ENCODE measurements at regions not wholly inside any gene's neighbourhood (a gene's known extent, or its start where the extent isn't known, plus 50 kb on each side); places are given as distances from the start of the nearest gene placed in this dataset.

DNA sequence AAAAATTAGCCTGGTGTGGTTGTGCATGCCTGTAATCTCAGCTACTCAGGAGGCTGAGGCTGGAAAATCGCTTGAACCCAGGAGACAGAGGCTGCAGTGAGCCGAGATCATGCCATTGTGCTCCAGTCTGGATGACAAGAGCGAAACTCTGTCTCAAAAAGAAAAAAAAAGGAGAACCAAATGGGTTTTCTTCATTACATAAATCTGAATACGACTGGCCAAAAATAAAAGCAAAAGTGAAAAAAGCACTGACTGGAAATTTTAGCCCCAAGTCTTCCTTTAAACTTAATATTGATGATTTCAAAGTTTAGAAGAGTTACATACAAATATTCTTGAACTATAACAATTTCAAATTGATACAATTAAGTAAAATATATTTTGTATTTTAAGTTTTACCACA, 249.5 kb upstream of the STARD13 start:
- H3K27ac ChIP-seq (ENCODE audit: low read depth, low read length): no peak overlapping the region
- H3K27me3 ChIP-seq (ENCODE audit: insufficient read depth, low read length): no peaks in the 10 kb centered on the region
- H3K27ac Mint-ChIP-seq: no peak overlapping the region
- DNase-seq: no peak
- H3K27me3 Mint-ChIP-seq: peaks cover 2 to 3% of the 10 kb centered on the region in 2 donors
- H3K9me3 ChIP-seq (ENCODE audit: control insufficient read depth in 1 of 2, low read length in 2 of 2): no peaks in the 10 kb centered on the region
- H3K4me1 ChIP-seq (ENCODE audit: insufficient read depth, low read length): peaks cover 1% of the 10 kb centered on the region
- H3K4me1 Mint-ChIP-seq: peaks cover 0 to 8% (median under 1%) of the 10 kb centered on the region in 4 donors
- CTCF ChIA-PET (ENCODE audit: partially characterized antibody): no interaction called here
- H3K4me3 ChIP-seq (ENCODE audit: low read length in 2 of 2): no peak overlapping the region
- H3K4me3 Mint-ChIP-seq: no peak overlapping the region
- POLR2A ChIA-PET (ENCODE audit: partially characterized antibody): no interaction called here
- no peaks in the 10 kb centered on the region for H3K36me3 ChIP-seq (ENCODE audit: insufficient read depth, low read length)
- intact Hi-C loops (cut with micrococcal nuclease): no loop called here
- peaks cover 0 to 2% (median 0%) of the 10 kb centered on the region in 8 donors for H3K9me3 Mint-ChIP-seq
- no peaks in the 10 kb centered on the region for H3K36me3 Mint-ChIP-seq

DNA sequence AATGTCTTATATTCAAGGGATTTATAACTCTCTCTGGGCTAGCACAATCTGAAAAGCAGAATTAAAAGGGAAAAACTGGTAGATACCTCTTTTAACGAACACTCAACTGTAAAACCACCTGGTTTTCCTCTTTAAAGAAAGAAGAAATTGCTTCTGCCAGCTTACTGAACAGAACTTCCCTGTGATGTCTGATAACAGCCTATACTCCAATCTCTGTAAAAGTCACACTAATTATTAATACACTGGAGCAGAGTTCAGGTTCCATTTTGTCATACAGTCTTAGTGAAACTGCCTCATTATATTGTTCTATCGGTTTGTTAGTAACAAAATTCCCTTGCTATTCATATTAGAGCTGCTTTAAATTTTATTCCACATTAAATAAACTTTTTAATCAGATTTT, 251.0 kb upstream of the STARD13 start:
- no peak overlapping the region for H3K4me3 ChIP-seq (ENCODE audit: low read length in 2 of 2)
- Mint-ChIP-seq H3K27me3 (no peaks in the 10 kb centered on the region), H3K4me1 (peaks cover 12 to 21% (median 16%) of the 10 kb centered on the region in 4 donors), H3K9me3 (no peaks in the 10 kb centered on the region), H3K4me3 (no peak overlapping the region), H3K36me3 (no peaks in the 10 kb centered on the region), H3K27ac (peak overlapping the region in 1 of 7 donors; percentile 18)
- no peaks in the 10 kb centered on the region for H3K27me3 ChIP-seq (ENCODE audit: insufficient read depth, low read length)
- intact Hi-C loops (cut with micrococcal nuclease): no loop called here
- peaks cover 17% of the 10 kb centered on the region for H3K4me1 ChIP-seq (ENCODE audit: insufficient read depth, low read length)
- no peaks in the 10 kb centered on the region for H3K36me3 ChIP-seq (ENCODE audit: insufficient read depth, low read length)
- POLR2A ChIA-PET (ENCODE audit: partially characterized antibody): interaction anchor here (1.2 kb wide), 1 partner anchor 1108 kb away, joined by 3 read pairs; no protein-coding TSS in a partner anchor
- CTCF ChIA-PET (ENCODE audit: partially characterized antibody): no interaction called here
- H3K9me3 ChIP-seq (ENCODE audit: control insufficient read depth in 1 of 2, low read length in 2 of 2): no peaks in the 10 kb centered on the region
- no peak for DNase-seq
- H3K27ac ChIP-seq (ENCODE audit: low read depth, low read length): no peak overlapping the region

DNA sequence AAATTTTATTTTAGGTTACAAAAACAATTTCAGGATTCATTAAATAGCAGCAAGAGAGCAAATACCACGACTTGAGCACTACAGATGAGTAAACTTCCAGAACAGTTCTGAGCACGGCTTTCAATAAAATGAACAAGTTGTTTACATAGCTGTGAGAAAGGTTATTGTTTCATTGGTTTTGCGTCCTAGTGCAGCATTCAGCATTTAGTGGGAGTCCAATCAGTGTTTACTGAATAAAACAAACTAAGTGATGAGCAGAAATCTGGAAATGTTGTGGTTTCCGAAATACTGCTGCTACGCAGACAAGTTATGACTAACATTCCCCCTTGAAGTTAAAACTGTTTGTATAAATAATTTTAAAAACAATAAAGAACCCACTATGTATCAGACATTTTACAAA, 251.5 kb upstream of the STARD13 start:
- no peaks in the 10 kb centered on the region for H3K9me3 Mint-ChIP-seq
- peaks cover 21% of the 10 kb centered on the region for H3K4me1 ChIP-seq (ENCODE audit: insufficient read depth, low read length)
- CTCF ChIA-PET (ENCODE audit: partially characterized antibody): no interaction called here
- H3K27me3 Mint-ChIP-seq: no peaks in the 10 kb centered on the region
- DNase-seq: no peak
- H3K36me3 Mint-ChIP-seq: peaks cover 0 to 2% of the 10 kb centered on the region in 2 donors
- peak overlapping the region in 1 of 7 donors; percentile 30 for H3K27ac Mint-ChIP-seq
- H3K9me3 ChIP-seq (ENCODE audit: control insufficient read depth in 1 of 2, low read length in 2 of 2): no peaks in the 10 kb centered on the region
- no peak overlapping the region for H3K4me3 ChIP-seq (ENCODE audit: low read length in 2 of 2)
- no peaks in the 10 kb centered on the region for H3K27me3 ChIP-seq (ENCODE audit: insufficient read depth, low read length)
- peaks cover 12 to 21% (median 20%) of the 10 kb centered on the region in 4 donors for H3K4me1 Mint-ChIP-seq
- no peak overlapping the region for H3K4me3 Mint-ChIP-seq
- POLR2A ChIA-PET (ENCODE audit: partially characterized antibody): interaction anchor here (0.6 to 1.2 kb wide), 2 partner anchors 999 to 1109 kb away, joined by 3 read pairs; no protein-coding TSS in a partner anchor
- H3K36me3 ChIP-seq (ENCODE audit: insufficient read depth, low read length): no peaks in the 10 kb centered on the region
- intact Hi-C loops (cut with micrococcal nuclease): no loop called here
- H3K27ac ChIP-seq (ENCODE audit: low read depth, low read length): no peak overlapping the region

DNA sequence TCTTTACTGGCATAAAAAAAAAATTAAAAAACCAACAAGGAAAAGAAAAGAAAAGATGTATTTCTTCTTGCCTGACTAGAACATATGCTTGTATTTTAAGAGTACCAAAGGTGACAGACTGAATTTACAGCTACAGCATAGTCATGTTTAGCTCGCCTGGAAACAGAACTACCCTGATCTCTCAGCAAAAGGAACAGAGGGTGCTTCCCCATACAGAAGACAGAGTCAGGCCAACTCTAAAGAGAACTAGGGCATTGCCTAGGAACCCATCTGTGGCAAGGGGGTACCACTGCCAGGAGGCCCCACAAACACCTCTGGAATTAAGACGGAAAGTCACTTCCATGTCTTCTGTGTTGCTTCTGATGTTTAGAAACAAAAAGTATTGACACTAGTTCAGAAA, 252.1 kb upstream of the STARD13 start:
- Histone ChIP-seq H3K4me1 (ENCODE audit: insufficient read depth, low read length) (peaks cover 21% of the 10 kb centered on the region), H3K9me3 (ENCODE audit: control insufficient read depth in 1 of 2, low read length in 2 of 2) (no peaks in the 10 kb centered on the region), H3K27ac (ENCODE audit: low read depth, low read length) (no peak overlapping the region), H3K27me3 (ENCODE audit: insufficient read depth, low read length) (no peaks in the 10 kb centered on the region), H3K36me3 (ENCODE audit: insufficient read depth, low read length) (no peaks in the 10 kb centered on the region), H3K4me3 (ENCODE audit: low read length in 2 of 2) (no peak overlapping the region)
- H3K36me3 Mint-ChIP-seq: peaks cover 0 to 4% of the 10 kb centered on the region in 2 donors
- CTCF ChIA-PET (ENCODE audit: partially characterized antibody): no interaction called here
- peak overlapping the region in 5 of 7 donors; percentile 1 to 85 (median 30) for H3K27ac Mint-ChIP-seq
- intact Hi-C loops (cut with micrococcal nuclease): no loop called here
- no peaks in the 10 kb centered on the region for H3K27me3 Mint-ChIP-seq
- POLR2A ChIA-PET (ENCODE audit: partially characterized antibody): interaction anchor here (0.6 kb wide), 1 partner anchor 1000 kb away, joined by 3 read pairs; no protein-coding TSS in a partner anchor
- DNase-seq: no peak
- no peaks in the 10 kb centered on the region for H3K9me3 Mint-ChIP-seq
- no peak overlapping the region for H3K4me3 Mint-ChIP-seq
- H3K4me1 Mint-ChIP-seq: peaks cover 12 to 27% (median 23%) of the 10 kb centered on the region in 4 donors

DNA sequence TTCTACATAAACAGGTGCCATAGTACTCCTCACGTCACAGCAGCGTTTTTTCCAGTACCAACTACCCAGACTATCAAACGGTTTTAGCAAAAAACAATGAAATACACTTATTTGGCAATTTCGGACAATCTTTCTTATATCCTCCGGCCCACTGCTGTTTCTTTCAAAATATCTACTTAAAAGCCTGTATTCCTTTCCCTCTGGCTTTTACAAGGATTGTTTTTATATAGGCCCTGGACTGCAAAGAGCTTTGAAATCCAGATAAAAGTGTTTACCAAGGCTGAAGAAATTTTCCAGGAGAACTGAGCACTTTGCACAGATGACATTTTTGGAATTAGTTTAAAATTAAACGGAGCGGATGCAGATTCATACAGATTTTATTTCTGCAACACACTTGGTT, 255.9 kb upstream of the STARD13 start:
- peaks cover 0 to 4% of the 10 kb centered on the region in 2 donors for H3K36me3 Mint-ChIP-seq
- POLR2A ChIA-PET (ENCODE audit: partially characterized antibody): interaction anchor here (1.0 to 2.6 kb wide), 3 partner anchors 15 to 138 kb away, joined by 3 to 15 read pairs (median 4); no protein-coding TSS in a partner anchor
- Histone ChIP-seq H3K27ac (ENCODE audit: low read depth, low read length) (peak overlapping the region; percentile 96), H3K27me3 (ENCODE audit: insufficient read depth, low read length) (no peaks in the 10 kb centered on the region), H3K9me3 (ENCODE audit: control insufficient read depth in 1 of 2, low read length in 2 of 2) (no peaks in the 10 kb centered on the region), H3K4me1 (ENCODE audit: insufficient read depth, low read length) (peaks cover 43% of the 10 kb centered on the region), H3K36me3 (ENCODE audit: insufficient read depth, low read length) (no peaks in the 10 kb centered on the region), H3K4me3 (ENCODE audit: low read length in 2 of 2) (peak overlapping the region; percentile 69 to 82)
- DNase-seq: peak in 1 of 5 donors; percentile 12
- H3K4me3 Mint-ChIP-seq: peak overlapping the region; percentile 91 to 98 (median 94)
- intact Hi-C loops (cut with micrococcal nuclease): loop anchor here (5.0 kb wide), 2 partner anchors 136 to 889 kb away; no protein-coding TSS in a partner anchor
- H3K9me3 Mint-ChIP-seq: peaks cover 0 to 2% (median 0%) of the 10 kb centered on the region in 8 donors
- H3K4me1 Mint-ChIP-seq: peaks cover 26 to 53% (median 40%) of the 10 kb centered on the region in 4 donors
- CTCF ChIA-PET (ENCODE audit: partially characterized antibody): no interaction called here
- H3K27me3 Mint-ChIP-seq: no peaks in the 10 kb centered on the region
- H3K27ac Mint-ChIP-seq: peak overlapping the region; percentile 98 to 100 (median 98)

DNA sequence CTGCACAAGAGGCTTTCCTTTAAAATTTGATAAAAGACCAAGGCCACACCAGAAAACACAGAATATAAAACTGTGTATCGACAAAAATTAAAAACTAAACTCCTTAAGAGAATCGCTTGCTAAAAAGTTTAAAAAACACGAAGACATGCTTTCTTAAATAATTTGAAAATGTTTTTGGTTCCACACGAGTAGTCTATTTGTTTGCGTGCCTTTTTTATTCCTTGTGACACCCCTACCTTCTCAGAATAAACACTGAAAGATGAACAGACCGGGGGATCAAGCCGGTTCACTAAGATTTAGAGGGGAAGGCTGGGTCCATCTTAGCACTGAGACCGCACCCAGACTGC, 256.4 kb upstream of the STARD13 start:
- H3K4me3 Mint-ChIP-seq: peak overlapping the region; percentile 91 to 98 (median 94)

DNA sequence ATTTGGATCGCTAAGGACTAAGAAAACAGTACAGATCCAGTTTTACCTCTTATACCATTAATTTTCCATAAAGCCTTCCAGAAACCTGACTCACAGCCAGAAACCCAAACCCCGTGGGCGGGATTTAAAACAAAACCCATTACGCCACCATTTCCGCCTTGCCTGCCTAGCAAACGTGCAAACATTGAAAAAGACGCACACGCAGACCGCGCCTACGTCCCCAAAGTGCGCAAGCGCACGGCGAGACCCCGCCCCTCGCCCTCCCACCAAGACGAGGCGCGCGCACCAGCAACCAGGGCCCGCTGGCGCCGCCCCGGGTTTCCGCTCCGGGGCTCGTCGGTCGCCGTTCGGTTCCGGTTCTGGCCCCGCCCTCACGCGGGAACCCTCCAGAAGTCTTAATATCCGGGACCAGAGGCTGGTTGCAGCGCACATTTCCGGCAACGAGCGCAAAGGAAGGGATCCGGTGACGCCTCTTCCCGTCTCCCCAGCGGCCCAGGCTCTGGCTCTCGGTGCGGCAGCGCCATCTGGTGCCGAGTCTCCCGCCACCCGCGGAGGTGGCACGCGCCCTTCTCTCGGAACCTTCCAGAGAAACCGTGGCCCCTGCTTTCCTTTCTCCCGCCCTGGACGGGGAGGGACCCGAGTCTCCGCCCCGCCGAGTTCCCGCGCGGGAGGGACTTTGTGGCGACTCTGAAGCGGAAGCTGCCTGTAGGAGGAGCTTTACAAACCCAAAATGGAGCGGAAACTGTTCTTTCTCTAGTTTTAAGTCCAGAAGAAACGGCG, 256.9 kb upstream of the STARD13 start:
- peak; percentile 99 to 100 (median 99) for DNase-seq
- H3K4me3 Mint-ChIP-seq: peak overlapping the region; percentile 92 to 98 (median 94)
- peaks cover 0 to 2% (median 0%) of the 10 kb centered on the region in 8 donors for H3K9me3 Mint-ChIP-seq
- H3K4me3 ChIP-seq (ENCODE audit: low read length in 2 of 2): peak overlapping the region; percentile 75 to 82
- no peaks in the 10 kb centered on the region for H3K9me3 ChIP-seq (ENCODE audit: control insufficient read depth in 1 of 2, low read length in 2 of 2)
- peaks cover 43% of the 10 kb centered on the region for H3K4me1 ChIP-seq (ENCODE audit: insufficient read depth, low read length)
- H3K27ac ChIP-seq (ENCODE audit: low read depth, low read length): peak overlapping the region; percentile 96
- H3K36me3 Mint-ChIP-seq: peaks cover 0 to 4% of the 10 kb centered on the region in 2 donors
- intact Hi-C loops (cut with micrococcal nuclease): loop anchor here (1.0 to 5.0 kb wide), 9 partner anchors 68 to 1227 kb away; partner anchors contain the start of genes BRCA2, N4BP2L2, PDS5B and RFC3
- ChIA-PET CTCF (ENCODE audit: partially characterized antibody) (interaction anchor here (0.7 to 3.3 kb wide), 16 partner anchors 10 to 1226 kb away, joined by 3 to 41 read pairs (median 4); partner anchors contain the start of genes PDS5B and RFC3), POLR2A (ENCODE audit: partially characterized antibody) (interaction anchor here (0.6 to 2.6 kb wide), 25 partner anchors 16 to 1228 kb away, joined by 3 to 34 read pairs (median 5); partner anchors contain the start of genes BRCA2, N4BP2L1, N4BP2L2 and RFC3)
- H3K36me3 ChIP-seq (ENCODE audit: insufficient read depth, low read length): no peaks in the 10 kb centered on the region
- H3K27me3 ChIP-seq (ENCODE audit: insufficient read depth, low read length): no peaks in the 10 kb centered on the region
- H3K4me1 Mint-ChIP-seq: peaks cover 28 to 53% (median 39%) of the 10 kb centered on the region in 4 donors
- H3K27me3 Mint-ChIP-seq: no peaks in the 10 kb centered on the region
- H3K27ac Mint-ChIP-seq: peak overlapping the region; percentile 98 to 100 (median 98)

More for the DNA sequence above, 256.4 kb upstream of the STARD13 start:
- Histone ChIP-seq H3K27me3 (ENCODE audit: insufficient read depth, low read length) (no peaks in the 10 kb centered on the region), H3K9me3 (ENCODE audit: control insufficient read depth in 1 of 2, low read length in 2 of 2) (no peaks in the 10 kb centered on the region), H3K4me3 (ENCODE audit: low read length in 2 of 2) (peak overlapping the region; percentile 69 to 82), H3K4me1 (ENCODE audit: insufficient read depth, low read length) (peaks cover 43% of the 10 kb centered on the region), H3K27ac (ENCODE audit: low read depth, low read length) (peak overlapping the region; percentile 96), H3K36me3 (ENCODE audit: insufficient read depth, low read length) (no peaks in the 10 kb centered on the region)
- intact Hi-C loops (cut with micrococcal nuclease): loop anchor here (1.0 to 5.0 kb wide), 8 partner anchors 135 to 1227 kb away; partner anchors contain the start of genes BRCA2, N4BP2L2, PDS5B and RFC3
- Mint-ChIP-seq H3K36me3 (peaks cover 0 to 4% of the 10 kb centered on the region in 2 donors), H3K9me3 (peaks cover 0 to 2% (median 0%) of the 10 kb centered on the region in 8 donors), H3K27ac (peak overlapping the region; percentile 98 to 100 (median 98)), H3K4me1 (peaks cover 26 to 53% (median 39%) of the 10 kb centered on the region in 4 donors), H3K27me3 (no peaks in the 10 kb centered on the region)
- ChIA-PET POLR2A (ENCODE audit: partially characterized antibody) (interaction anchor here (1.0 to 2.6 kb wide), 5 partner anchors 15 to 1114 kb away, joined by 3 to 34 read pairs (median 15); partner anchors contain the start of gene N4BP2L1), CTCF (ENCODE audit: partially characterized antibody) (no interaction called here)
- DNase-seq: no peak

Measured in CD4-positive, alpha-beta memory T cell (primary cell).